ENCODE measurements at regions not wholly inside any gene's neighbourhood (a gene's known extent, or its start where the extent isn't known, plus 50 kb on each side); places are given as distances from the start of the nearest gene placed in this dataset.

GRCh38 chr18:1884623-1885022 lies 686.7 kb downstream of the METTL4 start:
- TF ChIP-seq CTCF (IDR thresholded peaks at IDR 0.05; ENCODE audit: insufficient read depth, low read length) (no peak), REST (IDR thresholded peaks at IDR 0.05; ENCODE audit: insufficient replicate concordance, low read depth) (no peak)

Measured in HL-60 (cell line).